ENCODE measurements at regions not wholly inside any gene's neighbourhood (a gene's known extent, or its start where the extent isn't known, plus 50 kb on each side); places are given as distances from the start of the nearest gene placed in this dataset.
"Not testable (repeated sequence)": the region's sequence is repeated elsewhere in the genome, so short reads cannot be mapped to it uniquely, and the experiment has no call there.

DNA sequence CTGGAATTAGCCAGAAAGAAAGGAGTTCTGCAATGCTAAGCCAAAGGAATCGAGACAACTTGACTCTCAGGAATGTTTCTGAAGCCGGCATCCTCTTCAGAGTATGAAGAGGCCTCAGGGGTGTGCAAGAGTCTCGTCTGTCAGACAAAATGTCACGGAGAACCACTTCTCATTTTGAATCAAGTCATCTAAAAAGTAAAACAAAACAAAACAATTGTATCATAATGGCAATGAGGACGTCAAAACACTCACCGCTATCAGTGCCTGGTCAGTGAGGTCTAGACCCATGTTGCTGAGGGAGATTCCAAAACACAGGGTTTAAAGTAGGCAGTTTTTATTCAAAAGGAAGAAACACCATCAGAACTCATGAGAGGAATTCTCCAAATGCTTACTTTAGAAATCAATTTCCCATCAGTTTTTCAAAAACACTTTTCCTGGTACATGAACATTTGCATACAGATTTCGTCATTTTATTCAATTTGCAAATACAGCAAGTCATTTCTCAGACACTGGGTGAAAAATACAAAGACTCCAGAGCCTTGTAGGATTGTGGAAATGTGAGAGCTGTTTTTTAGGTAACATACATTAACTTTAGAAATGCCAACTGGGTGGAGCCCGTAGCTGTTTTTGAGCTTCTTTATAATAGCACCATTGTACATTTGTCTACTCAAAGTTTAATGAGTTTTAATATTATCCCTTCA lies 89.5 kb upstream of the MAP3K1 start:
- Histone ChIP-seq H3K27me3 (ENCODE audit: insufficient read depth) (no peaks in the 10 kb centered on the region; the same call in 1 of the 2 replicates), H3K79me2 (ENCODE audit: insufficient read depth) (no peaks in the 10 kb centered on the region), H3F3A (replicated peaks; ENCODE audit: insufficient read depth) (no peaks in the 10 kb centered on the region), H3K9me2 (no peaks in the 10 kb centered on the region), H3K9ac (no peak overlapping the region), H4K20me1 (ENCODE audit: insufficient read depth) (no peaks in the 10 kb centered on the region), H3K4me1 (ENCODE audit: control insufficient read depth in 1 of 2, insufficient read depth in 2 of 2, low read depth in 1 of 2, low read length in 1 of 2) (no peaks in the 10 kb centered on the region), H3K36me3 (replicated peaks in 1 of 2; ENCODE audit: control insufficient read depth in 1 of 2, insufficient read depth in 2 of 2, low read length in 1 of 2) (no peaks in the 10 kb centered on the region), H3K4me2 (no peak overlapping the region), H2AFZ (ENCODE audit: low read depth) (peak overlapping the region; percentile 69; the same call in 1 of the 2 replicates), H3K27ac (ENCODE audit: low read depth in 2 of 2, low read length in 1 of 2) (no peak overlapping the region), H3K4me3 (ENCODE audit: low read depth in 2 of 2, low read length in 1 of 2) (no peak overlapping the region), H3K9me3 (no peaks in the 10 kb centered on the region)
- no peak for TF ChIP-seq RCOR1 (IDR thresholded peaks at IDR 0.05; ENCODE audit: low read length)
- TF ChIP-seq SIN3A (IDR thresholded peaks at IDR 0.05; ENCODE audit: borderline replicate concordance, low read depth, low read length): no peak
- no peak for TF ChIP-seq NRF1 (IDR thresholded peaks at IDR 0.05; ENCODE audit: low read depth, low read length)
- TF ChIP-seq, protein P1, sequence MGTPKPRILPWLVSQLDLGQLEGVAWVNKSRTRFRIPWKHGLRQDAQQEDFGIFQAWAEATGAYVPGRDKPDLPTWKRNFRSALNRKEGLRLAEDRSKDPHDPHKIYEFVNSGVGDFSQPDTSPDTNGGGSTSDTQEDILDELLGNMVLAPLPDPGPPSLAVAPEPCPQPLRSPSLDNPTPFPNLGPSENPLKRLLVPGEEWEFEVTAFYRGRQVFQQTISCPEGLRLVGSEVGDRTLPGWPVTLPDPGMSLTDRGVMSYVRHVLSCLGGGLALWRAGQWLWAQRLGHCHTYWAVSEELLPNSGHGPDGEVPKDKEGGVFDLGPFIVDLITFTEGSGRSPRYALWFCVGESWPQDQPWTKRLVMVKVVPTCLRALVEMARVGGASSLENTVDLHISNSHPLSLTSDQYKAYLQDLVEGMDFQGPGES (IDR thresholded peaks at IDR 0.05; ENCODE audit: low read depth, low read length): no peak
- TF ChIP-seq RFX5 (IDR thresholded peaks at IDR 0.05; ENCODE audit: low read length): no peak
- TF ChIP-seq SMC3 (IDR thresholded peaks at IDR 0.05; ENCODE audit: low read depth, low read length): no peak
- no peak for TF ChIP-seq GATA2 (CRISPR knock-in tag; IDR thresholded peaks at IDR 0.05)
- TF ChIP-seq ELF1 (IDR thresholded peaks at IDR 0.05): no peak
- TF ChIP-seq TEAD4 (IDR thresholded peaks at IDR 0.05; ENCODE audit: borderline replicate concordance, insufficient read depth): no peak
- TF ChIP-seq, protein P2, sequence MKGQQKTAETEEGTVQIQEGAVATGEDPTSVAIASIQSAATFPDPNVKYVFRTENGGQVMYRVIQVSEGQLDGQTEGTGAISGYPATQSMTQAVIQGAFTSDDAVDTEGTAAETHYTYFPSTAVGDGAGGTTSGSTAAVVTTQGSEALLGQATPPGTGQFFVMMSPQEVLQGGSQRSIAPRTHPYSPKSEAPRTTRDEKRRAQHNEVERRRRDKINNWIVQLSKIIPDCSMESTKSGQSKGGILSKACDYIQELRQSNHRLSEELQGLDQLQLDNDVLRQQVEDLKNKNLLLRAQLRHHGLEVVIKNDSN (IDR thresholded peaks at IDR 0.05; ENCODE audit: borderline replicate concordance, low read depth): no peak
- no peak for TF ChIP-seq FOXJ3 (CRISPR knock-in tag; IDR thresholded peaks at IDR 0.05)
- TF ChIP-seq MEF2A (IDR thresholded peaks at IDR 0.05; ENCODE audit: borderline replicate concordance, low read depth): no peak
- TF ChIP-seq, protein P3, sequence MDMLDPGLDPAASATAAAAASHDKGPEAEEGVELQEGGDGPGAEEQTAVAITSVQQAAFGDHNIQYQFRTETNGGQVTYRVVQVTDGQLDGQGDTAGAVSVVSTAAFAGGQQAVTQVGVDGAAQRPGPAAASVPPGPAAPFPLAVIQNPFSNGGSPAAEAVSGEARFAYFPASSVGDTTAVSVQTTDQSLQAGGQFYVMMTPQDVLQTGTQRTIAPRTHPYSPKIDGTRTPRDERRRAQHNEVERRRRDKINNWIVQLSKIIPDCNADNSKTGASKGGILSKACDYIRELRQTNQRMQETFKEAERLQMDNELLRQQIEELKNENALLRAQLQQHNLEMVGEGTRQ (IDR thresholded peaks at IDR 0.05; ENCODE audit: borderline replicate concordance, low read depth, low read length): no peak
- TF ChIP-seq NFIC (IDR thresholded peaks at IDR 0.05; ENCODE audit: borderline replicate concordance): no peak
- TF ChIP-seq RAD21 (IDR thresholded peaks at IDR 0.05; ENCODE audit: low read length): no peak
- DNase-seq: no peak
- POLR2A ChIA-PET: no interaction called here
- 55% methylated on average over 8 of the region's 8 CpGs for WGBS (ENCODE audit: low lambda C conversion rate)
- CTCF ChIA-PET: interaction anchor here (1.2 kb wide), 1 partner anchor 87 kb away, joined by 3 read pairs; no protein-coding TSS in a partner anchor

DNA sequence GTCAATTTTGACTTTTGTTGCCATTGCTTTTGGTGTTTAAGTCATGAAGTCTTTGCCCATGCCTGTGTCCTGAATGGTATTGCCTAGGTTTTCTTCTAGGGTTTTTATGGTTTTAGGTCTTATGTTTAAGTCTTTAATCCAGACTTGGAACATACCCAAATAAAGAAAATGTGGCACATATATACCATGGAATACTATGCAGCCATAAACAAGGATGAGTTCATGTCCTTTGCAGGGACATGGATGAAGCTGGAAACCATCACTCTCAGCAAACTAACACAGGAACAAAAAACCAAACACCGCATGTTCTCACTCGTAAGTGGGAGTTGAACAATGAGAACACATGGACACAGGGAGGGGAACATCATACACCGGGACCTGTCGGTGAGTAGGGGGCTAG lies 90.5 kb upstream of the MAP3K1 start:
- H3K4me3 ChIP-seq (ENCODE audit: low read depth in 2 of 2, low read length in 1 of 2); CTCF ChIA-PET; H2AFZ ChIP-seq (ENCODE audit: low read depth); H3K4me1 ChIP-seq (ENCODE audit: control insufficient read depth in 1 of 2, insufficient read depth in 2 of 2, low read depth in 1 of 2, low read length in 1 of 2); POLR2A ChIA-PET; H3K9me2 ChIP-seq; H3K36me3 ChIP-seq (replicated peaks in 1 of 2; ENCODE audit: control insufficient read depth in 1 of 2, insufficient read depth in 2 of 2, low read length in 1 of 2); DNase-seq; H3K27me3 ChIP-seq (ENCODE audit: insufficient read depth); H3K27ac ChIP-seq (ENCODE audit: low read depth in 2 of 2, low read length in 1 of 2); H3K9me3 ChIP-seq; H3K9ac ChIP-seq; H3K4me2 ChIP-seq; H3K79me2 ChIP-seq (ENCODE audit: insufficient read depth); H4K20me1 ChIP-seq (ENCODE audit: insufficient read depth); H3F3A ChIP-seq (replicated peaks; ENCODE audit: insufficient read depth): not testable (repeated sequence)
- 84% methylated on average over 4 of the region's 4 CpGs for WGBS (ENCODE audit: low lambda C conversion rate)
